CD14-positive monocyte (primary cell): ENCODE measurements at regions not wholly inside any gene's neighbourhood (a gene's known extent, or its start where the extent isn't known, plus 50 kb on each side); places are given as distances from the start of the nearest gene placed in this dataset.

Experiments used
- DNase-seq, 3 donors: peaks; one replicate each; pipeline ENCODE4 v3.0.0-alpha.2; 2011 to 2022
- H2AFZ ChIP-seq: 2 replicates; pipeline ENCODE4 v1.6.0; 2012; ENCODE audit warnings: mild to moderate bottlenecking, low read depth, low read length, inconsistent platforms; ENCODE audit not compliant: insufficient read depth, poor library complexity, severe bottlenecking
- H3K27ac ChIP-seq, 2 donors: 1 replicate in 1 of 2; 2 replicates in 1 of 2; pipeline ENCODE4 v1.5.1; 2012 to 2013; ENCODE audit warnings: low read length in 2 of 2, control low read depth in 1 of 2, inconsistent platforms in 1 of 2, low read depth in 1 of 2, mild to moderate bottlenecking in 1 of 2
- H3K27me3 ChIP-seq, 2 donors: one replicate each; pipeline versions ENCODE4 v1.6.0 to v1.6.1; 2011 to 2013; ENCODE audit warnings: low read length in 2 of 2; ENCODE audit not compliant: control insufficient read depth in 2 of 2, insufficient read depth in 2 of 2
- H3K36me3 ChIP-seq, 2 donors: replicated peaks in 1 of 2; 1 replicate in 1 of 2; 2 replicates in 1 of 2; pipeline versions ENCODE4 v1.5.1 to v1.6.1; 2012 to 2013; ENCODE audit warnings: low read length in 2 of 2, control low read depth in 1 of 2, inconsistent platforms in 1 of 2, mild to moderate bottlenecking in 1 of 2; ENCODE audit not compliant: insufficient read depth in 2 of 2, control insufficient read depth in 1 of 2
- H3K4me1 ChIP-seq, 2 donors: 1 replicate in 1 of 2; 2 replicates in 1 of 2; pipeline versions ENCODE4 v1.5.1 to v1.6.1; 2012 to 2013; ENCODE audit warnings: low read length in 2 of 2, control low read depth in 1 of 2, inconsistent platforms in 1 of 2, mild to moderate bottlenecking in 1 of 2, moderate library complexity in 1 of 2; ENCODE audit not compliant: insufficient read depth in 2 of 2, control insufficient read depth in 1 of 2
- H3K4me2 ChIP-seq: replicated peaks from 2 replicates; pipeline ENCODE3; 2012; ENCODE audit warnings: low read length, moderate library complexity, mild to moderate bottlenecking; ENCODE audit not compliant: poor library complexity, severe bottlenecking; ENCODE audit errors: extremely low read depth
- H3K4me3 ChIP-seq, 3 experiments: fragments of 200-600 bp in 1 of 3; sonication (generic) in 1 of 3; replicated peaks in 1 of 3; 1 replicate in 2 of 3; 2 replicates in 1 of 3; pipeline ENCODE4 v1.5.1; 2011 to 2013; ENCODE audit warnings: low read length in 3 of 3, mild to moderate bottlenecking in 3 of 3, control low read depth in 2 of 3, low read depth in 2 of 3, inconsistent platforms in 1 of 3, moderate library complexity in 1 of 3
- H3K79me2 ChIP-seq: 2 replicates; pipeline ENCODE4 v1.6.0; 2012; ENCODE audit warnings: mild to moderate bottlenecking, control low read depth, inconsistent platforms, low read length, moderate library complexity; ENCODE audit not compliant: insufficient read depth
- H3K9ac ChIP-seq: 2 replicates; pipeline ENCODE4 v1.6.0; 2017; ENCODE audit warnings: low read length, mild to moderate bottlenecking; ENCODE audit not compliant: insufficient read depth, poor library complexity, severe bottlenecking
- H3K9me3 ChIP-seq, 2 donors: replicated peaks in 1 of 2; 1 replicate in 1 of 2; 2 replicates in 1 of 2; pipeline versions ENCODE4 v1.5.1 to v1.6.1; 2012 to 2013; ENCODE audit warnings: low read length in 2 of 2, control low read depth in 1 of 2; ENCODE audit not compliant: control insufficient read depth in 1 of 2, insufficient read depth in 1 of 2
- H4K20me1 ChIP-seq: 2 replicates; pipeline ENCODE4 v1.6.0; 2012; ENCODE audit warnings: mild to moderate bottlenecking, low read length, control low read depth, moderate library complexity; ENCODE audit not compliant: insufficient read depth
- H3K27ac Mint-ChIP-seq, 7 donors: one replicate each; pipeline ENCODE4 v1.8.0; 2020; ENCODE audit warnings: mild to moderate bottlenecking in 7 of 7, mixed read lengths in 7 of 7, moderate library complexity in 6 of 7, inconsistent platforms in 2 of 7
- H3K27me3 Mint-ChIP-seq, 3 donors: one replicate each; pipeline ENCODE4 v1.8.0; 2021 to 2022; ENCODE audit warnings: low read depth in 3 of 3, mild to moderate bottlenecking in 3 of 3, mixed read lengths in 3 of 3, moderate library complexity in 3 of 3, inconsistent platforms in 1 of 3
- H3K36me3 Mint-ChIP-seq, 2 donors: one replicate each; pipeline ENCODE4 v1.8.0; 2020; ENCODE audit warnings: mixed read lengths in 2 of 2, inconsistent platforms in 1 of 2, mild to moderate bottlenecking in 1 of 2
- H3K4me1 Mint-ChIP-seq: one replicate; pipeline ENCODE4 v1.8.0; 2020; ENCODE audit warnings: mild to moderate bottlenecking, mixed read lengths
- H3K4me3 Mint-ChIP-seq, 2 donors: one replicate each; pipeline ENCODE4 v1.8.0; 2020; ENCODE audit warnings: mild to moderate bottlenecking in 2 of 2, mixed read lengths in 2 of 2, moderate library complexity in 1 of 2
- H3K9me3 Mint-ChIP-seq, 7 donors: one replicate each; pipeline ENCODE4 v1.8.0; 2020 to 2022; ENCODE audit warnings: mixed read lengths in 7 of 7, mild to moderate bottlenecking in 6 of 7, moderate library complexity in 6 of 7, inconsistent platforms in 2 of 7
- CTCF ChIP-seq: fragments of 200-600 bp; IDR thresholded peaks from one replicate; pipeline ENCODE4 v1.8.0; 2022; ENCODE audit warnings: antibody characterized with exemption, mild to moderate bottlenecking
- WGBS: methylation state at CpG from one replicate; pipeline ENCODE4 v1.1.5; 2013; ENCODE audit warnings: missing lambda C conversion rate; ENCODE audit not compliant: insufficient coverage; 5-methylcytosine and 5-hydroxymethylcytosine counted together
- intact Hi-C, 2 donors: fragments of 100-400 bp; cut with micrococcal nuclease; formaldehyde crosslinking; loops; one replicate each; pipeline versions ENCODE4 v1.15.0 to v1.15.1; 2023

GRCh38 chr2:39954346-39954745, 175.3 kb upstream of the THUMPD2 start:
- no peak overlapping the region for H3K4me3 ChIP-seq
- intact Hi-C loops: no loop called here
- no peaks in the 10 kb centered on the region for H4K20me1 ChIP-seq
- Mint-ChIP-seq H3K36me3 (no peaks in the 10 kb centered on the region), H3K9me3 (peaks cover 0 to 9% (median 0%) of the 10 kb centered on the region in 7 donors), H3K27ac (no peak overlapping the region), H3K4me1 (no peaks in the 10 kb centered on the region), H3K4me3 (no peak overlapping the region), H3K27me3 (no peaks in the 10 kb centered on the region)
- H3K4me1 ChIP-seq: no peaks in the 10 kb centered on the region
- H3K27ac ChIP-seq: no peak overlapping the region
- no peak for DNase-seq
- H3K4me2 ChIP-seq: no peak overlapping the region
- H3K9ac ChIP-seq: no peak overlapping the region
- no peak overlapping the region for H2AFZ ChIP-seq
- no peaks in the 10 kb centered on the region for H3K9me3 ChIP-seq
- no peaks in the 10 kb centered on the region for H3K27me3 ChIP-seq
- H3K36me3 ChIP-seq: no peaks in the 10 kb centered on the region
- no peak for TF ChIP-seq CTCF
- H3K79me2 ChIP-seq: no peaks in the 10 kb centered on the region

- H3K4me1 ChIP-seq: no peaks in the 10 kb centered on the region
- WGBS: no CpG with 5 or more reads among the region's 1 CpG
- no peaks in the 10 kb centered on the region for H3K79me2 ChIP-seq
- H3K9ac ChIP-seq: no peak overlapping the region
- H3K4me2 ChIP-seq: no peak overlapping the region
- DNase-seq: no peak
- Mint-ChIP-seq H3K4me1 (no peaks in the 10 kb centered on the region), H3K27ac (no peak overlapping the region), H3K27me3 (no peaks in the 10 kb centered on the region), H3K36me3 (no peaks in the 10 kb centered on the region), H3K4me3 (no peak overlapping the region), H3K9me3 (peaks cover 0 to 2% (median 0%) of the 10 kb centered on the region in 7 donors)
- TF ChIP-seq CTCF: no peak
- intact Hi-C loops: no loop called here
- H3K4me3 ChIP-seq: no peak overlapping the region
- H2AFZ ChIP-seq: no peak overlapping the region
- no peaks in the 10 kb centered on the region for H4K20me1 ChIP-seq
- no peaks in the 10 kb centered on the region for H3K9me3 ChIP-seq
- H3K27ac ChIP-seq: no peak overlapping the region
- no peaks in the 10 kb centered on the region for H3K27me3 ChIP-seq
- no peaks in the 10 kb centered on the region for H3K36me3 ChIP-seq
Observed at GRCh38 chr2:39949131-39949530, 170.1 kb upstream of the THUMPD2 start.
